ENCODE measurements at regions not wholly inside any gene's neighbourhood (a gene's known extent, or its start where the extent isn't known, plus 50 kb on each side); places are given as distances from the start of the nearest gene placed in this dataset.

GRCh38 chr22:48881326-48881980 is 946.2 kb downstream of the BRD1 start:
- DNase-seq (ENCODE audit: low read depth) = no peak

- DNase-seq (ENCODE audit: low read depth) = no peak
Measured at GRCh38 chr22:48880749-48881148, 946.9 kb downstream of the BRD1 start.

- DNase-seq (ENCODE audit: low read depth) = no peak
Measured at GRCh38 chr22:48876951-48877350, 950.7 kb downstream of the BRD1 start.

- DNase-seq (ENCODE audit: low read depth) = no peak
Measured at GRCh38 chr22:48874956-48875355, 952.7 kb downstream of the BRD1 start.

GRCh38 chr22:48873191-48873520 is 954.5 kb downstream of the BRD1 start:
- DNase-seq (ENCODE audit: low read depth) = no peak

- no peak for DNase-seq (ENCODE audit: low read depth)
Measured at GRCh38 chr22:48872271-48873190, 955.1 kb downstream of the BRD1 start.

GRCh38 chr22:48871176-48871840 is 956.4 kb downstream of the BRD1 start:
- no peak for DNase-seq (ENCODE audit: low read depth)

GRCh38 chr22:48870436-48870835 is 957.2 kb downstream of the BRD1 start:
- DNase-seq (ENCODE audit: low read depth) = no peak

- DNase-seq (ENCODE audit: low read depth) = no peak
Measured at GRCh38 chr22:48869788-48870187, 957.9 kb downstream of the BRD1 start.

GRCh38 chr22:48869161-48869560 is 958.5 kb downstream of the BRD1 start:
- no peak for DNase-seq (ENCODE audit: low read depth)

- DNase-seq (ENCODE audit: low read depth) = no peak
Measured at GRCh38 chr22:48868554-48868953, 959.1 kb downstream of the BRD1 start.

GRCh38 chr22:48867891-48868290 is 959.8 kb downstream of the BRD1 start:
- DNase-seq (ENCODE audit: low read depth) = no peak

GRCh38 chr22:48866906-48867681 is 960.6 kb downstream of the BRD1 start:
- DNase-seq (ENCODE audit: low read depth) = no peak

- no peak for DNase-seq (ENCODE audit: low read depth)
Measured at GRCh38 chr22:48864748-48865147, 962.9 kb downstream of the BRD1 start.

GRCh38 chr22:48863965-48864528 is 963.6 kb downstream of the BRD1 start:
- no peak for DNase-seq (ENCODE audit: low read depth)

- DNase-seq (ENCODE audit: low read depth) = no peak
Measured at GRCh38 chr22:48860557-48860956, 967.1 kb downstream of the BRD1 start.

- DNase-seq (ENCODE audit: low read depth) = no peak
Measured at GRCh38 chr22:48858856-48859255, 968.8 kb downstream of the BRD1 start.

- DNase-seq (ENCODE audit: low read depth) = no peak
Measured at GRCh38 chr22:48858121-48858520, 969.6 kb downstream of the BRD1 start.

GRCh38 chr22:48857202-48857805 is 970.4 kb downstream of the BRD1 start:
- DNase-seq (ENCODE audit: low read depth) = no peak

GRCh38 chr22:48856308-48856615 is 971.4 kb downstream of the BRD1 start:
- DNase-seq (ENCODE audit: low read depth) = no peak

- DNase-seq (ENCODE audit: low read depth) = no peak
Measured at GRCh38 chr22:48855593-48856307, 971.9 kb downstream of the BRD1 start.

Data from activated T-helper 1 cell treated with Interleukin-2 at 50 U/mL for 16 hours (primary cell).